Mesenchymal stem cell (in vitro differentiated cells and primary cell): ENCODE measurements at regions not wholly inside any gene's neighbourhood (a gene's known extent, or its start where the extent isn't known, plus 50 kb on each side); places are given as distances from the start of the nearest gene placed in this dataset.

ENCODE experiments used
- DNase-seq: peaks from one replicate; pipeline ENCODE4 v3.0.0-alpha.2; 2013
- H2AFZ ChIP-seq: one replicate; pipeline ENCODE4 v1.6.1; 2013; ENCODE audit warnings: low read depth, mild to moderate bottlenecking, control low read depth, inconsistent platforms, low read length, moderate library complexity
- H2AK5ac ChIP-seq: 2 replicates; pipeline ENCODE4 v1.6.1; 2013; ENCODE audit warnings: low read length, moderate library complexity, mild to moderate bottlenecking, inconsistent platforms; ENCODE audit not compliant: severe bottlenecking
- H2BK120ac ChIP-seq: one replicate; pipeline ENCODE4 v1.6.1; 2013; ENCODE audit warnings: low read depth, mild to moderate bottlenecking, inconsistent platforms, low read length, moderate library complexity
- H2BK12ac ChIP-seq, 2 experiments: one replicate each; pipeline ENCODE4 v1.6.1; 2013; ENCODE audit warnings: inconsistent platforms in 2 of 2, low read length in 2 of 2, mild to moderate bottlenecking in 2 of 2, moderate library complexity in 2 of 2, control low read depth in 1 of 2
- H2BK15ac ChIP-seq: one replicate; pipeline ENCODE4 v1.6.1; 2013; ENCODE audit warnings: mild to moderate bottlenecking, low read depth, inconsistent platforms; ENCODE audit not compliant: poor library complexity, severe bottlenecking
- H2BK5ac ChIP-seq: 2 replicates; pipeline ENCODE4 v1.6.1; 2013; ENCODE audit warnings: low read depth, mild to moderate bottlenecking, low read length, control low read depth, inconsistent platforms; ENCODE audit not compliant: poor library complexity, severe bottlenecking
- H3K14ac ChIP-seq, 2 experiments: one replicate each; pipeline ENCODE4 v1.6.1; 2013; ENCODE audit warnings: inconsistent platforms in 2 of 2, low read length in 2 of 2, control low read depth in 1 of 2, mild to moderate bottlenecking in 1 of 2, moderate library complexity in 1 of 2
- H3K18ac ChIP-seq, 2 experiments: one replicate each; pipeline ENCODE4 v1.6.1; 2013; ENCODE audit warnings: inconsistent platforms in 2 of 2, low read length in 2 of 2, control low read depth in 1 of 2, low read depth in 1 of 2, mild to moderate bottlenecking in 1 of 2
- H3K23ac ChIP-seq, 2 experiments: one replicate each; pipeline ENCODE4 v1.6.1; 2013; ENCODE audit warnings: inconsistent platforms in 2 of 2, low read length in 2 of 2, mild to moderate bottlenecking in 2 of 2, moderate library complexity in 2 of 2, control low read depth in 1 of 2
- H3K27ac ChIP-seq: 2 replicates; pipeline ENCODE4 v1.5.1; 2013; ENCODE audit warnings: mild to moderate bottlenecking, moderate library complexity, low read length, control low read depth, inconsistent platforms; ENCODE audit not compliant: poor library complexity, severe bottlenecking
- H3K27me3 ChIP-seq, 2 experiments: 2 replicates each; pipeline versions ENCODE4 v1.6.1 to v1.7.0; 2013; ENCODE audit warnings: low read length in 2 of 2, mild to moderate bottlenecking in 2 of 2, moderate library complexity in 2 of 2, control low read depth in 1 of 2, inconsistent platforms in 1 of 2; ENCODE audit not compliant: control insufficient read depth in 1 of 2, insufficient read depth in 1 of 2
- H3K36me3 ChIP-seq, 2 experiments: 2 replicates each; pipeline versions ENCODE4 v1.6.1 to v1.7.0; 2013; ENCODE audit warnings: low read length in 2 of 2, control low read depth in 1 of 2, inconsistent platforms in 1 of 2, low read depth in 1 of 2, mild to moderate bottlenecking in 1 of 2; ENCODE audit not compliant: insufficient read depth in 2 of 2, control insufficient read depth in 1 of 2
- H3K4ac ChIP-seq, 2 experiments: one replicate each; pipeline ENCODE4 v1.6.1; 2013; ENCODE audit warnings: inconsistent platforms in 2 of 2, low read length in 2 of 2, mild to moderate bottlenecking in 2 of 2, moderate library complexity in 2 of 2, control low read depth in 1 of 2, low read depth in 1 of 2
- H3K4me1 ChIP-seq: 2 replicates; pipeline ENCODE4 v1.6.1; 2013; ENCODE audit warnings: low read depth, low read length, control low read depth; ENCODE audit not compliant: control insufficient read depth, insufficient read depth
- H3K4me2 ChIP-seq: 2 replicates; pipeline ENCODE4 v1.6.1; 2013; ENCODE audit warnings: low read length, mild to moderate bottlenecking, inconsistent platforms; ENCODE audit not compliant: poor library complexity, severe bottlenecking
- H3K4me3 ChIP-seq, 2 experiments: 2 replicates each; pipeline versions ENCODE4 v1.5.1 to v1.7.0; 2013; ENCODE audit warnings: low read length in 2 of 2, mild to moderate bottlenecking in 2 of 2, control low read depth in 1 of 2, low read depth in 1 of 2; ENCODE audit not compliant: insufficient read depth in 1 of 2
- H3K79me1 ChIP-seq: replicated peaks from 2 replicates; pipeline ENCODE4 v1.6.1; 2013; ENCODE audit warnings: mild to moderate bottlenecking, control low read depth, low read length, inconsistent platforms; ENCODE audit not compliant: poor library complexity, severe bottlenecking
- H3K9ac ChIP-seq: 2 replicates; pipeline ENCODE4 v1.7.0; 2013; ENCODE audit warnings: mild to moderate bottlenecking, low read length, moderate library complexity
- H3K9me3 ChIP-seq: 2 replicates; pipeline ENCODE4 v1.7.0; 2013; ENCODE audit warnings: mild to moderate bottlenecking, low read length; ENCODE audit not compliant: control insufficient read depth
- H4K8ac ChIP-seq: one replicate; pipeline ENCODE4 v1.6.1; 2013; ENCODE audit warnings: inconsistent platforms, mild to moderate bottlenecking, low read length, moderate library complexity
- H4K91ac ChIP-seq: one replicate; pipeline ENCODE4 v1.6.1; 2013; ENCODE audit warnings: mild to moderate bottlenecking, low read length, inconsistent platforms
- WGBS: methylation state at CpG from one replicate; pipeline ENCODE4 v1.1.7; 2013; ENCODE audit warnings: mixed read lengths; 5-methylcytosine and 5-hydroxymethylcytosine counted together

DNA sequence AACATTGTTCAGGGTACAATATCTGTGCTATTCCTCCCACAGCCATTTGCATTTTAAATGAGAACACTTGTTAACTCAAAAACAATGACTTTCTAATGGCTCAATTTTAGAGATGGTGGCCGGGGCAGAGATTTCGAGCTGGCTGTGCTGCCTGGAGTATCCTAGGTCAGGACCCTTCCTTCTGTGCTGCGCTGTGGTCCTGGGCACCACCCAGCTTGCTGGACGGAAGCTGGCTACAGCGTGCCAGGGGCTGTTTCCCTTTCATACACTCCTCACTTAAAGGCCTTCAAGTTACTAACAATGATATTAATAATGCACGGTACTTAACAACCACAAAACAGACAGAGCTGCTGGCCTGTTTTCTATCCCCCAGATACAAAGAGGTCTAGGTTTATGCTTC is 194.4 kb upstream of the CST7 start:
- Histone ChIP-seq H3K9ac (no peak overlapping the region), H2BK120ac (no peak overlapping the region), H2BK15ac (no peak overlapping the region), H3K4me2 (no peak overlapping the region), H4K91ac (no peak overlapping the region), H2BK12ac (no peak overlapping the region), H3K23ac (no peak overlapping the region), H3K36me3 (no peaks in the 10 kb centered on the region), H3K18ac (no peak overlapping the region), H3K27me3 (peaks cover 0 to 21% of the 10 kb centered on the region in 2 experiments), H3K4ac (no peak overlapping the region), H3K79me1 (no peaks in the 10 kb centered on the region), H3K4me3 (no peak overlapping the region), H4K8ac (no peak overlapping the region), H3K14ac (no peak overlapping the region), H3K27ac (no peak overlapping the region), H2AK5ac (no peak overlapping the region), H3K9me3 (no peaks in the 10 kb centered on the region), H2BK5ac (no peak overlapping the region), H3K4me1 (peaks cover 10% of the 10 kb centered on the region), H2AFZ (no peak overlapping the region)
- 83% methylated on average over 6 of the region's 6 CpGs for WGBS
- DNase-seq = no peak

- H4K8ac ChIP-seq = no peak overlapping the region
- H3K36me3 ChIP-seq = no peaks in the 10 kb centered on the region
- H3K4ac ChIP-seq = no peak overlapping the region
- no peak overlapping the region for H2AK5ac ChIP-seq
- H2BK12ac ChIP-seq = no peak overlapping the region
- H2BK120ac ChIP-seq = no peak overlapping the region
- DNase-seq = peak; percentile 44
- H3K18ac ChIP-seq = no peak overlapping the region
- H2BK5ac ChIP-seq = no peak overlapping the region
- no peak overlapping the region for H3K23ac ChIP-seq
- no peak overlapping the region for H2BK15ac ChIP-seq
- H2AFZ ChIP-seq = no peak overlapping the region
- H3K27ac ChIP-seq = peak overlapping the region; percentile 32
- no peak overlapping the region for H3K4me3 ChIP-seq
- no peak overlapping the region for H4K91ac ChIP-seq
- H3K9me3 ChIP-seq = no peaks in the 10 kb centered on the region
- no peak overlapping the region for H3K4me2 ChIP-seq
- no peak overlapping the region for H3K14ac ChIP-seq
- H3K4me1 ChIP-seq = peaks cover 10% of the 10 kb centered on the region
- WGBS = 53% methylated on average over 4 of the region's 4 CpGs
- H3K27me3 ChIP-seq = peaks cover 0 to 21% of the 10 kb centered on the region in 2 experiments
- no peak overlapping the region for H3K9ac ChIP-seq
- H3K79me1 ChIP-seq = no peaks in the 10 kb centered on the region
These were observed 193.6 kb upstream of the CST7 start for GRCh38 chr20:24755411-24755922.

DNA sequence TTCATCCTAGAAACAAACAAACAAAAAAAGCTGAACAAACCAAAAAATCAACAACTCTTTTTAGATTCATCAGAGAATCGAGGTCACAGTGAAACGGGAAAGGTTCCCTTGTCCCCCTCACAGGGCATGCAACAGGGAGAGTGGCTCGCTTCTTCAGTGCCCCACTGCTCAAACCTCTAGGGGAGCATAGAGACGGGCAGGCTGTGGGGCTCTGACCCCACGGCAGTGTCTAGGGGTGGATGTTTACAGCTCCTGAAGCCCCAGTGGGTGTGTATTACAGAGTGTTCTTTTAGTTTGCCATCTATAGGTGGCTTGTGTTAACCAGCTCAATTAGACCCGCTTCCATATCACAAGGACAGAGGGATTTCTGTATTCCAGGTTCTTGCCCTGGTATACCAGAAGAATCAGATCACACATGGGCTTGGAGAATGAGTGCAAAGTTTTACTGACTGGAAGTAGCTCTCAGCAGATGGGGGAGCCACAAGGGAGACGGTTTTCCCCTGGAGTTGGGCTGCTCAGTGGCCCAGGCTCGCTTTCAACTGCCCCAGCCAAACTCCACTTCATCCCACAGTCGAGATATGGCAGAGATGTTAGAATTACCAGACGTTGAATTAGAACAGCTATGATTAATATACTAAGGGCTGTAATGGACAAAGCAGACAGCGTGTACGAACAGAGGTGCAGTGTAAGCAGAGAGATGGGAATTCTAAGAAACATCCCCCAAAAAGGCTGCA is 192.6 kb upstream of the CST7 start:
- Histone ChIP-seq H4K91ac (no peak overlapping the region), H3K27me3 (peaks cover 0 to 21% of the 10 kb centered on the region in 2 experiments), H3K9ac (no peak overlapping the region), H3K4ac (no peak overlapping the region), H3K79me1 (no peaks in the 10 kb centered on the region), H4K8ac (no peak overlapping the region), H2BK12ac (no peak overlapping the region), H3K4me3 (no peak overlapping the region), H2BK5ac (no peak overlapping the region), H2AFZ (no peak overlapping the region), H2BK120ac (no peak overlapping the region), H3K9me3 (no peaks in the 10 kb centered on the region), H3K4me1 (peaks cover 10% of the 10 kb centered on the region), H2AK5ac (peak overlapping the region; percentile 15), H3K27ac (no peak overlapping the region), H3K36me3 (no peaks in the 10 kb centered on the region), H2BK15ac (no peak overlapping the region), H3K23ac (no peak overlapping the region), H3K14ac (no peak overlapping the region), H3K18ac (no peak overlapping the region), H3K4me2 (no peak overlapping the region)
- 68% methylated on average over 10 of the region's 12 CpGs for WGBS
- DNase-seq = no peak

- Histone ChIP-seq H2BK5ac (no peak overlapping the region), H3K4me2 (no peak overlapping the region), H2BK12ac (no peak overlapping the region), H3K18ac (no peak overlapping the region), H2AFZ (no peak overlapping the region), H3K23ac (no peak overlapping the region), H2BK15ac (no peak overlapping the region), H2BK120ac (no peak overlapping the region), H3K4ac (no peak overlapping the region), H4K91ac (no peak overlapping the region), H3K4me3 (no peak overlapping the region), H3K27ac (no peak overlapping the region), H4K8ac (no peak overlapping the region), H3K27me3 (peaks cover 0 to 43% of the 10 kb centered on the region in 2 experiments), H2AK5ac (no peak overlapping the region), H3K9ac (no peak overlapping the region), H3K9me3 (no peaks in the 10 kb centered on the region), H3K36me3 (no peaks in the 10 kb centered on the region), H3K79me1 (no peaks in the 10 kb centered on the region), H3K4me1 (peaks cover 13% of the 10 kb centered on the region), H3K14ac (no peak overlapping the region)
- DNase-seq = no peak
- WGBS = 96% methylated on average over 6 of the region's 7 CpGs
These were observed 187.6 kb upstream of the CST7 start for GRCh38 chr20:24761220-24762065.
